Liver (tissue), 3 donors: ENCODE measurements at regions not wholly inside any gene's neighbourhood (a gene's known extent, or its start where the extent isn't known, plus 50 kb on each side); places are given as distances from the start of the nearest gene placed in this dataset.

Source experiments
- EGR1 ChIP-seq, 2 donors: IDR thresholded peaks; 2 replicates each; pipeline ENCODE4 v1.6.1; 2016 to 2018; ENCODE audit warnings: antibody characterized with exemption in 2 of 2, low read depth in 2 of 2
- FOXA1 ChIP-seq: IDR thresholded peaks from 2 replicates; pipeline ENCODE4 v1.6.1; 2016; ENCODE audit warnings: antibody characterized with exemption
- GABPA ChIP-seq, 2 donors: IDR thresholded peaks in 1 of 2; conservative IDR thresholded peaks in 1 of 2; 2 replicates each; pipeline ENCODE4 v1.6.1; 2016; ENCODE audit warnings: antibody characterized with exemption in 2 of 2, mild to moderate bottlenecking in 1 of 2, moderate library complexity in 1 of 2
- JUND ChIP-seq, 2 donors: IDR thresholded peaks; 2 replicates each; pipeline ENCODE4 v1.6.1; 2016; ENCODE audit warnings: antibody characterized with exemption in 2 of 2
- RAD21 ChIP-seq, 2 donors: IDR thresholded peaks; 2 replicates each; pipeline ENCODE4 v1.6.1; 2016; ENCODE audit warnings: antibody characterized with exemption in 2 of 2, mild to moderate bottlenecking in 2 of 2
- REST ChIP-seq: IDR thresholded peaks from 2 replicates; pipeline ENCODE4 v1.6.1; 2016; ENCODE audit warnings: antibody characterized with exemption, mild to moderate bottlenecking
- RXRA ChIP-seq, 2 donors: IDR thresholded peaks; 2 replicates each; pipeline ENCODE4 v1.6.1; 2017 to 2018; ENCODE audit warnings: antibody characterized with exemption in 2 of 2, mild to moderate bottlenecking in 1 of 2
- SP1 ChIP-seq: IDR thresholded peaks from 2 replicates; pipeline ENCODE4 v1.6.1; 2018; ENCODE audit warnings: antibody characterized with exemption, mild to moderate bottlenecking
- TAF1 ChIP-seq: conservative IDR thresholded peaks from 2 replicates; pipeline ENCODE4 v1.6.1; 2016; ENCODE audit warnings: antibody characterized with exemption, mild to moderate bottlenecking
- YY1 ChIP-seq: IDR thresholded peaks from 2 replicates; pipeline ENCODE4 v1.6.1; 2016; ENCODE audit warnings: antibody characterized with exemption, mild to moderate bottlenecking
- ZBTB33 ChIP-seq: IDR thresholded peaks from 2 replicates; pipeline ENCODE4 v1.6.1; 2016; ENCODE audit warnings: antibody characterized with exemption
- TF ChIP-seq, protein P1 (sequence below): fragments of 150-350 bp; IDR thresholded peaks from 2 replicates; pipeline ENCODE4 v1.5.1; 2017; ENCODE audit warnings: improper control_type of control experiment, low read depth, low read length; ENCODE audit not compliant: missing input control
- TF ChIP-seq, protein P2 (sequence below): IDR thresholded peaks from 2 replicates; pipeline ENCODE4 v1.6.1; 2016; ENCODE audit warnings: antibody characterized with exemption
- TF ChIP-seq, protein P3 (sequence below): IDR thresholded peaks from 2 replicates; pipeline ENCODE4 v1.6.1; 2016; ENCODE audit warnings: antibody characterized with exemption
- donor health status: healthy.
- donor health status: healthy.

- no peak for TF ChIP-seq REST
- TF ChIP-seq, protein P1, sequence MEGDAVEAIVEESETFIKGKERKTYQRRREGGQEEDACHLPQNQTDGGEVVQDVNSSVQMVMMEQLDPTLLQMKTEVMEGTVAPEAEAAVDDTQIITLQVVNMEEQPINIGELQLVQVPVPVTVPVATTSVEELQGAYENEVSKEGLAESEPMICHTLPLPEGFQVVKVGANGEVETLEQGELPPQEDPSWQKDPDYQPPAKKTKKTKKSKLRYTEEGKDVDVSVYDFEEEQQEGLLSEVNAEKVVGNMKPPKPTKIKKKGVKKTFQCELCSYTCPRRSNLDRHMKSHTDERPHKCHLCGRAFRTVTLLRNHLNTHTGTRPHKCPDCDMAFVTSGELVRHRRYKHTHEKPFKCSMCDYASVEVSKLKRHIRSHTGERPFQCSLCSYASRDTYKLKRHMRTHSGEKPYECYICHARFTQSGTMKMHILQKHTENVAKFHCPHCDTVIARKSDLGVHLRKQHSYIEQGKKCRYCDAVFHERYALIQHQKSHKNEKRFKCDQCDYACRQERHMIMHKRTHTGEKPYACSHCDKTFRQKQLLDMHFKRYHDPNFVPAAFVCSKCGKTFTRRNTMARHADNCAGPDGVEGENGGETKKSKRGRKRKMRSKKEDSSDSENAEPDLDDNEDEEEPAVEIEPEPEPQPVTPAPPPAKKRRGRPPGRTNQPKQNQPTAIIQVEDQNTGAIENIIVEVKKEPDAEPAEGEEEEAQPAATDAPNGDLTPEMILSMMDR, result no peak
- TF ChIP-seq GABPA (IDR thresholded peaks at IDR 0.05 in 1 of 2, conservative IDR thresholded peaks at IDR 0.05 in 1 of 2), result no peak
- TF ChIP-seq EGR1 (IDR thresholded peaks at IDR 0.05; ENCODE audit: low read depth in 2 of 2), result no peak
- TF ChIP-seq FOXA1, result no peak
- TF ChIP-seq, protein P2, sequence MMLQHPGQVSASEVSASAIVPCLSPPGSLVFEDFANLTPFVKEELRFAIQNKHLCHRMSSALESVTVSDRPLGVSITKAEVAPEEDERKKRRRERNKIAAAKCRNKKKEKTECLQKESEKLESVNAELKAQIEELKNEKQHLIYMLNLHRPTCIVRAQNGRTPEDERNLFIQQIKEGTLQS, result no peak
- TF ChIP-seq, protein P3, sequence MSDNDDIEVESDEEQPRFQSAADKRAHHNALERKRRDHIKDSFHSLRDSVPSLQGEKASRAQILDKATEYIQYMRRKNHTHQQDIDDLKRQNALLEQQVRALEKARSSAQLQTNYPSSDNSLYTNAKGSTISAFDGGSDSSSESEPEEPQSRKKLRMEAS, result no peak
- no peak for TF ChIP-seq SP1
- TF ChIP-seq YY1, result no peak
- TF ChIP-seq ZBTB33, result no peak
- no peak for TF ChIP-seq TAF1
- no peak for TF ChIP-seq RAD21 (IDR thresholded peaks at IDR 0.05)
- TF ChIP-seq JUND (IDR thresholded peaks at IDR 0.05), result no peak
- no peak for TF ChIP-seq RXRA (IDR thresholded peaks at IDR 0.05)
Observed at GRCh38 chr4:167767281-167767680, 325.1 kb upstream of the ANXA10 start.
